Stimulated activated CD4-positive, alpha-beta T cell treated with anti-CD3 and anti-CD28 coated beads, Interleukin-15, amount 100 ng/mL, for 48 hours (primary cell): ENCODE measurements at regions not wholly inside any gene's neighbourhood (a gene's known extent, or its start where the extent isn't known, plus 50 kb on each side); places are given as distances from the start of the nearest gene placed in this dataset.
"Not testable (repeated sequence)": the region's sequence is repeated elsewhere in the genome, so short reads cannot be mapped to it uniquely, and the experiment has no call there.

Experiments used
- DNase-seq, 2 donors: peaks; one replicate each; pipeline ENCODE4 v3.0.0-alpha.2; 2020; ENCODE audit warnings: low read depth in 2 of 2

DNA sequence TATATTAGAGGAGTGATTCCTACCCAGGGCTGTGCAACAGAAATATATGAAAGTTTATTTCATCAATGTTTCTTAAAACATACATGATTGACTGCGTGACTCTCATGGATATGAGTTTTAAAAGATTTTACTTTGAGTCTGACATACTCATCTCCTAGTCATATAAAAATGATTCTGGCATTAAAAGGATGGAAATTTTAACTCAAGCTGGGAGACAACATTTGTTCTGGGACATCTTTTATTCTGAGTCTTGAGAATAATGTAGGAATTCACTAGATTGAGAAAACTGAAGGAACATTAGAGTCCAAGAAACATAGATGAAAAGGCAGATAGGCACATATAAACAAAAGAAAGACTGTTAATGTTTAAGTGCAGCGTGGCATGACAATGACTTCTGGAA is 649.6 kb downstream of the SPRY1 start:
- no peak for DNase-seq

DNA sequence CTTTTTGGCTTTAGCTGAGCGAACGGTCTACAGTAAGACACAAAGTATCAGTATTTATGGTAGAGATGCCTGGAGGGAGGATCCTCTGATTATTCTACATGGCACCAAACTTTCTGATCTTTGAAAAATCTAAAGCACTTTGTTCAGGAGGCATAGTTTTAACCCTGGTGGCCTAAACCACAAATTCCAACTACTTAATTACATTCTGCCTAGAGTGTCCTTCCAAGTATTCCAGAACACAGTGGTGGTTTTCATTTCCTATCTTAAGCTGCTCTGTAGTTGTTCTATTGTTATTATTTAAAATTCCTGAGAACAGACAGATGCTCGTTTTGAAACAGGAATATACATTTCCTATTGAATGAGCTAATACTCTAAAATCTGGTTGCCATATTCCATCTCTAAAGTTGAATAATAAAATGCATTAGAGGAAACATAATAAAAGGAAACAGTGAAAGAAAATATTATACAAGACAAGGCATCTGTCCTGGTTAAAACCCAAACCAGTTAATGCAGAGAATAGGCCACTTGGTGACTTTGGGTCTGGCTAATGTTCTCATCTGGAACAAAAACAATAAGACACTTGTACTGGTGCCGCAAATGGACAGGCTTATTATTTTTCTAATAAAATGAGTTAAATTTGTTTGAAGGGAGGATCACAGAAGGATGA is 657.4 kb downstream of the SPRY1 start:
- no peak for DNase-seq

DNA sequence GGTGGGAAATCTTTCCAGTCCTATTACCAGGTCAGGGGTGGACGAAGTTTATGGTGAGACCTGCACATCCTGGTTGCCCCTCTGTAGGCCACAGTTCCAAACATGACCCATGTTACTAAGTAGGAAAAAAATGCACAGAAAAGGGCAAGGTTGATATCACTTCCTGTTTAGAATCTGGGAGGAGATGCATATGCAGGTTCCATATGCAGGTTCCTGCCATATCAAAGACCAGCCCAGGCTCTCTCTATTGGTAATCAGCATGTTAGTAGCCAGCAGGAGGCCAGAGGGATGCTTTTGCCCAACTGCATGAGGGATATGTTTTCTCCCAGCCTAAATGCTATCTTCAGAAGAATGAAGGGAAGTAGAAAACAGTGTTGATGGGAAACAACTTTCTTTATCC is 657.2 kb downstream of the ANKRD50 start:
- DNase-seq = no peak

DNA sequence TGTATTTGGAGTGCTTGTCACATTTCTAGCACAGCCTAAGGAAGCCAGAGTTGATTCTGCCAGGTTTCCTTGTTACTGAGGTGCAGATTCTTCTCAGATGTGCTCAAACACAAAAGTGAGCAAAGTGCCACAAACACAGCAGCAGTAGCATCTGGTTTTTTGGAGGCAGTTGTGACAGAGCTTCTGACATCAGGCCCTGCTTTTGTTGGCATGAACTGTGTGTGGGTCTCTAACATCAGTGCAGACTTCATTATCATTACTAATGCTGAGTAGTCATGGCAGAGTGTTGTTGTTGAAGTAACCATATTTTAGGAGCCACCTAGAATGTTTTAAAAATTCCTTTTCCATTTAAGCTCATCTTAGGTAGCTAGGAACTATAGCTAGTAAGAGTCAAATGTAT is 656.6 kb downstream of the ANKRD50 start:
- DNase-seq = no peak

DNA sequence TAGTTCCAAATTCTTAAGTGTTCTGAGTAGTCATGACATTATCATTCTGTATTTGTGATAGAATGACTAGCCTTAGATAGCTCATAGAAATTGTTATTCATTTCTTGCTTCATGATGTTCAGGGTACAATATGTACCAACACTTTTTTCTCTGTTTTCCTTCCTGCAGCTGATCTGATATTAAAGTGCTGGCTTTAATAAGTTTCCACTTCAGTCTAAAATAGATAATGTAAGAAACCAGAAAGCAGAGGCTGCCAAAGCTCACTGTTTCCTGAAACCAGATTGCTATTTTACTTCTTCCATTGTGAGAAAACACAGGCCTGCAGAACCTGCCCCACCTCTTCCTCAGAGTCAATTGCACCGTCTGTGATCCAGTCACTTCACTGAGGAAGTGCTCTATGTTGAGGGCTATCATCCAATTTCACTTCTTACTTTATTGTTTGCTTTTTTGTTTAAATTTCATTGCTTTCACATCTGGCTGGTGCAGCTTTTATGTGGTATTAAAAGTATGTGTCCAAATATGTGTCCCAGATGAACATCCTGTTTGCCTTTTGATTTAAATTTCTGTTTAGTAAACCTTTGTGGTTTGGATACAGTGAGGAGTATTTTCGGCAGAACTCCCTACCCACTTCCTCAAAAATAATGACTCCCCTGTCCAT is 652.1 kb downstream of the ANKRD50 start:
- DNase-seq = no peak

DNA sequence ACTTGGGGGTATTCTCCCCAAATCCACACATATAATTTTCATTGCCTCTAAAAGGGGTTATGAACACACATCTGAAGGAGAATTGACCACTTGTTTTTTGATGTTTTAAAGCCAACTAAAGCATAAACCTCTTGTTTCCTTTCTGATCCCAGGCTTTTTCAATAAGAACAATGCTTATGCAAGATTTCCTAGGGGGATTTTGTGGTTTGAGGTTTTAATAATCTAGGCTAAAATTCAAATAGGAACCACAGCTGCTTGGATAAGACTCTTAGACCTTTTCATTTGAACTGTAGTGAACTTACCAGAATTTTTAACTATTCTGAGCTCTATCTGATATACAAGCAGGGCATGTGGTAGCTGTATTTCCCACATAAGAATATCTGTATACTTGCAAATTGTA is 651.1 kb downstream of the ANKRD50 start:
- no peak for DNase-seq

DNA sequence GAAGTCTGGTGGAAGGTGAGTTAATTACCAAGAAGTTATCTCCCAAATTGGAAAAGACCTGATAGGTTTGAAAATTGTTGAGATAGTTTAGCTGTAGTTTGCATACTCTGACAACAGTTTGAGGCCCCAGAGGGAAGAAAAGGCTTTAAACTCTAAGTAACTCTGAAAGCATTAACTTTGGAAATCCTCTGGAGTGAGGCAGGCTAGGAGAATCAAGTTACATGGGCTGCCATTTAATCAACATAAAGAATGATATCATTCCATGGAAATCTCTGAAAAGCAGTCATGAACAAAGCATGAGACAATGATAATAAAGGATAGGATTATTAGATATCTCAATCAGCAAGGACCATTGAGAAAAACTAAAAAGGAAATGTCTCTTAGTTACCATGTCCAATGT is 647.1 kb downstream of the ANKRD50 start:
- no peak for DNase-seq

DNA sequence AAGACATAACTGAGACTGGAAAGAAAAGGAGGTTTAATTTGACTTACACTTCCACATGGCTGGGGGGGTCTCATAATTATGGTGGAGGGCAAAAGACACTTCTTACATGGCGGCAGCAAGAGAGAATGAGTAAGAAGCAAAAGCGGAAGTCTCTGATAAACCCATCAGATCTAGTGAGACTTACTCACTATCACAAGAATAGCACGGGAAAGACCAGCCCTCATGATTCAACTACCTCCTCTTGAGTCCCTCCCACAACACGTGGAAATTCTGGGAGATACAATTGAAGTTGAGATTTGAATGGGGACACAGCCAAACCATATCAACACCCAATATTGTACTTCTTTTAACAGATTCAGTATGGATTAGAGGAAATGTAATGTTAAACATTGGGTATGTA is 646.6 kb downstream of the ANKRD50 start:
- no peak for DNase-seq

DNA sequence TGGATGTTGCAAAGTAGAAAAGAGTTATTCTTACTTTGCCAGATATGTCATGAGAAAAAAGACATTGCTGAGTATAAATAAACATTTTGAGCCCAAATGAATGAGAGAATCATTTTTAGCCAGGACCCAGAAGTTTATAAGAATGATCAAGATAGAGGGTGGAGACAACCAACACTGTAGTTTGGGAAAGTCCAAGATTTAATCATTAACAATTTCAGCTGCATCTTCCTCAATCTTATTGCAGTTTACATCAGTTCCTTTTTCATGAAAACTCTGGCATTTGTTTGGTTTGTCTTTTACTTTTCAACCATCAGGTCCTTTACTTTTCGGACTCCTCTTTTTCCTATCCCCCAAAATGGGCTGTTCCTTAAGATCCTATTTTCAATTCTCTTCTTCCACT is 645.9 kb downstream of the ANKRD50 start:
- DNase-seq = no peak

DNA sequence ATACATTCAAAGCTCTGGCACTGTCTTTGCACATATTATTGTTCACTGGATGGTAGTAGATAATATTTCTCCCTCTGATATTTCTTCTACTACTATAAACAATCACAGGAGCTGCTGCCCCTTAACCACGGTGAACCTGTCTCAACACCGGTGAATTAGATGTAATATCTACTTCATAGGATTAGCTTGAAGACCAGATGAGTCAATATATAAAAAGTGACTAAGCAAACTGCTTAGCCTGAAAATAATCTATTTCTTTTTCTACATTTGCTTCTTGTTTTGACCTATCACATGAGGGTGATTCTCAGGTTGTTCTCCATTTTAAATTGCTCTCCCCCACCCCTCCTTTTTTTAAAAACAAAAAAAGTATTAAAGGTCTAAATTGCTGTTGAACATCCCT is 645.5 kb downstream of the ANKRD50 start:
- no peak for DNase-seq

DNA sequence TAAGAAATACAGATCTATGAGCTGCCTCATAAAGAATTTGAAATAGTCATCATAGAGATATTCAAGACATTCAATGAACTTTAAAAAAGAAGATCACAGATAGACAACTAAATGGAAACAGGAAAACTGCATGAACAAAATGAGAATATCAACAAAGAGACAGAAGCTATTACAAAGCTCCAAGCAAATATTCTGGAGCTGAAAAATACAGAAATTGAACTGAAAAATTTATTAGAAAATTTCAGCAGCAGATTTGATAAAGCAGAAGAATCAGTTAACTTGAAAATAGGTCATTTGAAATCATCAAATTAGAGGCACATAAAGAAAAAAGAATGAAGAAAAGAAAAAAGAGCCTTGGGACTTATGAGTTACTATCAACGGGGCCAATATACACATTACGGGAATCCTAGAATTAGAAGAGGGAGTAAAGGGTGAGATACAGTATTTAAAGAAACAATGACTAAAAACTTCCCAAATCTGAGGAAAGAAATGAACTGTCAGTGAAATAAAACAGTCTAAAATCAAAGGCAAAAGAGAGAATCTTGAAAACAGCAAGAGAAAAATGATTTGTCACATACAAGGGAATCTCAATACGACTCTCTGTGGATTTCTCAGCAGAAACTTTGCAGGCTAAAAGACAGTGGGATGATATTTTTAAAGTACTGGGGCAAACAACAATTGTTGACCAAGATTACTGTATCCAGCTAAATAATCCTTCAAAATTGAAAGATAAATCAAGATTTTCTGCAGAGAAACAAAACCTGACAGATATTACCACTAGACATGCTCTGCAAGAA is 641.6 kb downstream of the ANKRD50 start:
- no peak for DNase-seq

DNA sequence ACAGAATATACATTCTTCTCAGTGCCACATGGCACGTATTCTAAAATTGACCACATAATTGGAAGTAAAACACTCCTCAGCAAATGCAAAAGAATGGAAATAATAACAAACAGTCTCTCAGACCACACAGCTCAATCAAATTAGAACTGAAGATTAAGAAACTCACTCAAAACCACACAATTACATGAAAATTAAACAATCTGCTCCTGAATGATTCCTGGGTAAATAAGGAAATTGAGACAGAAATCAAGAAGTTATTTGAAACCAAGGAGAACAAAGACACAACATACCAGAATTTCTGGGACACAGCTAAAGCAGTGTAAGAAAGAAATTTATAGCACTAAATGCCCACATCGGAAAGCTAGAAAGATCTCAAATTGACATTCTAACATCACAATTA is 637.3 kb downstream of the ANKRD50 start:
- DNase-seq = not testable (repeated sequence)

DNA sequence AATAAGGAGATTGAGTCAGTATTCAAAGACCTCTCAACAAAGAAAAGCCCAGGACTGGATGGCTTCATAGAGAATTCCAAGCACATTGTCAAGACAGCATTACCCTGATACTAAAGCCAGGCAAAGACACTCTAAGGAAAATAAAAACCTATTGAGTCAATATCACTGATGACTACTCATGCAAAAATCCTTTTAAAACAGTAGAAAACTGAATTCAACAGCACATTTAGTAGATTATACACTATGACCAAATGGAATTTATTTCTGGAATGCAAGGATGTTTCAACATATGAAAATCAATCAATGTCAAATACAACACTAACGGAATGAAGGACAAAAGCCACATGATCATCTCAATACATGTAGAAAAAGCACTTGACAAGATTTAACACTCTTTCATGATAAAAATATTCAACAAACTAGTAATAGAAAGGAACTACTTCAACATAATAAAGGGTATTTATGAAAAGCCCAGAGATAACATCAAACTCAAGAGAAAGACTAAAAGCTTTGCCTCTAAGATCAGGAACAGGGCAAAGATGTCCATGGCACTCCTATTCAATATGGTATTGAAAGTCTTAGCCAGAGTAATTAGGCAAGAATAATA is 633.3 kb downstream of the ANKRD50 start:
- no peak for DNase-seq

DNA sequence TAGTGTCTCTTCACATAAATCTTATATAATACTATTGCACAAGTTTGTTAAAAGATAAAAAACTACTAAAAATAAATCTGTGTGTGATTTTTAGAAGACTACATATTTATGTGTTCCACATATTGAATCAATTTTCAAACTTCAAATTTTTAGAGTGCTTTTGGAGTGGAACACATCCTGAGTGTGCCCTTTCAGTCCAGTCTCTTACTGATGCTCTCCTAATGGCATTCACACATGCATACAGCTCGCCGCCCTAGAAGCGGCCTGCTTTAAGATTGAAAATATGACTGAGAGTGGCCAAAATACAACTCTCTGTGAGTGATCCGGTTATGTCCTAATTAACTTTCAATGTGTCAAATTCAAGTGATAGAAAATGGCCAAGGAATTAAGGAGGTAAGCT is 628.8 kb downstream of the ANKRD50 start:
- no peak for DNase-seq

DNA sequence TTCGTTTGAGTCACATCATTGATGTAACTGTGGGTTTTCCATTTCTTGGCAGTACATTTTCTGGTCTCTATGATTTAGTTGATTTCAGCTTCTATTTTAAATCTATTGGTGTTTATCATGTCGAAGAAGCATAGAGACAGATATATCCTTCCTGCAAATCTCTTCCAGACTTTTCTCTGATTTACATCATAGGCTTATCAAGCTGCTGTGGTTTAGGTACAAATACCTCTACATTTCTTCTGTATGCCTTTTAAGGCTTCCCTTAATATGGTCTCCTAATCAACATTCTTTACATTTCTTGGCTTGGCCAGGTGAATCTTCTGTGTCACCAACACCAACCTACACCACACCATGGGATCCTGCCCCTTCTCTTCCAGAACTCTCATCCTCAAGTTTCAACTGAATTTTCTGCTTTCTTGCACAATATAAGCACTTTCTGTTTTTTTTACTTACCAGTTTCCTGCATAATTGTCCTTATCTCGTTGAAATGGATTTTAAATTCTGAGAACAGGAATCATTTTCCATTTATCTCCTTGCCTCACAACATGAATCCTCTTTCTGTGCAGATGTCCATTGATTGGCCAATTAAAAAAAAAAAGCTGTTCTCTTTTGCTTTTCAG is 626.9 kb downstream of the ANKRD50 start:
- DNase-seq = no peak

DNA sequence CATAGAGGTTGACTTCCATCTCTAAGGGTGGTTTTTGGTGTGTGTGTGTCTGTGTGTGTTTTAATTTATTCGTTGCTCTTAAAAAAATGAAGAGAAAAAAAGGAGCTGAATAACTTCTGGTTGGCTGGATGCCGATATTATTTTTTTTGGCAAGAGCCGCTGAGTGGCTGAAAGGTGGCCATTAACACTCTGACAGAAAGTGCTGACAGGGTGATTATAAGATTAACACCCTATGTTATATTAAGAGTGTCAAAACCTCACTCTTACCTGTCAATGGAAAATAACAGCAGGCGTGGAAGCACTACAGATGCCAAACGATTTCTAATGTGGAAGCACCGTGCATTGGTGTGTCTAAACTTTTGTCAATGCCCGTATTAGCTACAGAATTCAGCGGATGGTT is 622.5 kb downstream of the ANKRD50 start:
- no peak for DNase-seq

DNA sequence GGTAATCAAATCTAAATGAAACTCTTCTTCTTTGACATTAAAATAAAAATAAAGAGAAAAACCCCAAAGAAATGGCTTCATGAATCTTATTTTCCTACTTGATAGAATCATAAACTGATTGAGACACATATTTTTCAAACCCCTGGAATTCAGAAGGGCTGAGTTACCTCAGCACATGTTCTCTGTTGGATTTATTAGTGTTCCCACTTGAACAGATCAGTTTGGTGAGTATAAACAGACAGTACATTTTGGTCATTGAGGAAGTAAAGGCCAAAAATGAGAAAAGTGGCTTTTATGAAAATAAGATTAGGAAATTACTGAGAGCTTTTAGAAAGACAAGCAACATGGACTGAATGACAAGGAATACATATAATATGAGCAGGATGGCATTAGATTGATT is 620.4 kb downstream of the ANKRD50 start:
- no peak for DNase-seq

DNA sequence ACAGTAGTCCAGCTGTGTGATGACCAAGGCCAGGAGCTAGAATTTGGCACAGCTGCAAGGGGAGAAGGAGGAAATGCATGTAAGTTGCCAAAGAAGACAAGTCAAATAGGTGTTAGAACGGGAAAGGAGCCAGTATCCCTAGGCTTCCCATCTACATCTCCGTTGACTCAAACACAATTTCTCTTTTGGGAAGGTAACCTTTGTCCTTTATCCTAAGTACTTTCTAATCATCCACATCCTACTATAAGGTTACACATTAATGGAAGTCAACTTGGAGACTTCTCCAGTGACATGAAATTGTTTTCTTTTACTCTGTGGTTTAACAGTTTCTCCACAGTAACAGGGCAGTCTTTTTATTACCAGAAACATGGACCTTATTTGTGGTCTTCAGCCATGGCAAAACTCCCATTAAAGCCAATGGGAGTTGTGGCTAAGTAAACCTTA is 620.0 kb downstream of the ANKRD50 start:
- no peak for DNase-seq

DNA sequence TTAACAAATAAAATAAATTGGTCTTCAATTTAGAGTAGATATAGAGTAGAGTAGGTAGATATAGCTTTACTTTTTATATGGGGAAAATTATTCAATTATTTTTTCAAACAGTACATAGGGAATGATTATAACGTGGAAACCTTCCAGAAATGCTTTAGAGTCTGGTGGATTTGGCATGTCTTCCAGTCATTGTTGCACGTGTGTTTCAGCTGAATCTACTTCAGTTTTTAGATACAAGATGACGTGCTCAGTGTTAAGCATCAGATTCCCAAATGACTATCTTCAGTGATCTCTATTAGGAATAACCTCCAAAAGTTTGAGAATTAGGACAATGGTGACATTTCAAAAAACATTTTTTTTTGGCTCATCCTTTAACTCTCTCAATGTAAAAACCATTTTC is 616.9 kb downstream of the ANKRD50 start:
- no peak for DNase-seq

DNA sequence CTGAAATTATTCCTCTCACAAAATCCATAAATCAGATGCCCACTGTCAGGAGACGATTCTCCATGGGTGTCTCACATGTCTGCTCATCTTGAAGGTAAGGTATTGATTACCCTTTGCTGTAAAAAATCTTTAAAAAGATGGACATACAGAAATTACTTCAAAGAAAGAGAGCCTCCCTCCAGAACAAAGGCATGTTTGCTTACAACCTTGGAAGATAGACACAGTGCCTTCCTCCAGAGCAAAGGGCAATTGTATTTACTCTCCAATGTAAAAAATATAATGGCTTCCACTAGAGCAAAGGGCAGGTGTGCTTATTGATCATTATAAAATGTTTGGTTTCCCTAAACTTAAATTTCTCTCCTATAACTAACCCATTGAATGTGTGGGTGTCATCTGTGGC is 616.2 kb downstream of the ANKRD50 start:
- DNase-seq = no peak

DNA sequence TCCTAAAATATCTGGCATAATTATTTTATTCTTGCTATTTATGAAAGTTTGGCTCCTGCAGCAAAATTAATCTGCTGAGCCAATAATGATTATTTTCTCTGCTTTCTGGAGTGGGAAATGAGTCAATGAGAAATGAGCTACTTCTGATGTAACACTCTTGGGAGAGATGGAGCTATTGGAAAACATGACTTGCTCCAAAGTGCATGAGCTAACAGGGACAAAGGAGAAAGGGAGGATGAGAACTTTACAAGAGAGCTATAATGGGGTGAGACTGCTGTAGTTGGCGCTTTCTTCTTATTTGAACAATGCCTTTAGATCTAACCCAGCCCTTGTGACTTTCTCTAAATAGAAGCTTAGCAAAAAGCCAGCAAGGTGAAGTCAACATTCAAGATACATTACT is 615.1 kb downstream of the ANKRD50 start:
- no peak for DNase-seq

DNA sequence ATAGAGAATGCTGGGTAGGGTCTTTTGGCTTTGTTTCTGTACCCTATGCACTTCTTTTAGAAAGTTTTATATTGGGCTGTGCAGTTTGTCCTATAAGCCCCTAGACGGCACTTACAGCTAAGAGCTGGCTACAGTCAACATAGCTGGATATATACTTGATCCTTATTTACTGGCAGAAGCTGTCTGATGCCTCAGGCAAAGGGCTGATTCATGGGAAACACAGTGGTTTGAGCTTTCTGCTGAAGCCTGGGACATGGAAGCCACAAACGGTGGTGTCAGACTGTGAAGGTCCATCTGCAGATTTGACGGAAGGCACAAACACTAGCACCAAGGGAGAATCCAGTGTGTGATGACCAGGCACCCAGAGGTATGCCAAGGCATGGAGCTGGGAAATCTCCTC is 608.4 kb downstream of the ANKRD50 start:
- DNase-seq = no peak
